Esophagus squamous epithelium (tissue), 4 donors: ENCODE measurements at regions not wholly inside any gene's neighbourhood (a gene's known extent, or its start where the extent isn't known, plus 50 kb on each side); places are given as distances from the start of the nearest gene placed in this dataset.
"Not testable (repeated sequence)": the region's sequence is repeated elsewhere in the genome, so short reads cannot be mapped to it uniquely, and the experiment has no call there.

Experiments used
- CTCF ChIP-seq, 6 experiments: fragments of 450-650 bp in 4 of 6; fragments of 200-600 bp in 2 of 6; sonication (generic) in 2 of 6; IDR thresholded peaks; one replicate each; pipeline ENCODE4 v1.5.1; 2016 to 2019; ENCODE audit warnings: antibody characterized with exemption in 6 of 6, mild to moderate bottlenecking in 4 of 6, moderate library complexity in 4 of 6
- POLR2A ChIP-seq, 4 donors: fragments of 450-650 bp; IDR thresholded peaks; one replicate each; pipeline ENCODE4 v1.6.1; 2017; ENCODE audit warnings: antibody characterized with exemption in 4 of 4, mild to moderate bottlenecking in 4 of 4, moderate library complexity in 3 of 4

GRCh38 chr15:20325751-20326150 lies 215.8 kb downstream of the GOLGA6L6 start:
- not testable (repeated sequence) for TF ChIP-seq CTCF, POLR2A (IDR thresholded peaks at IDR 0.05)
